ENCODE measurements at regions not wholly inside any gene's neighbourhood (a gene's known extent, or its start where the extent isn't known, plus 50 kb on each side); places are given as distances from the start of the nearest gene placed in this dataset.
"Not testable (repeated sequence)": the region's sequence is repeated elsewhere in the genome, so short reads cannot be mapped to it uniquely, and the experiment has no call there.

DNA sequence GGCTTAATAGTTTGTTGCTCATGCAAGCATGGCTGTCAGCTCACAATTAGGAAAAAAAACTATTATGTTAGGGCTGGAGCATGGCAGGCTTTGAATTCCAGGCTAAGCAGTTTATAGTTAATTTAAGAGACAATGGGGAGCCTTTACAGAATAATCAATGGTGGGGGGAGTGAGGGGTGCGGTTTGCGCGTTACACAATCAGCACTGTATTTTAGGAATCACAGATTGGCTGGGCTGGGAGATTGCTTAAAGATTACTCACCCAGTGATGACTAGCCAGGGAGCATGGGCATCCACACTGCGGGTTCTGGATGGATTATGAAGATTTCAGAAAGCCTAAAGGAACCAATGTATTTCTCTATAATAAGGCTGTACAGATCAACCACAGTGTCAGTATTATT lies 186.6 kb downstream of the SOX3 start:
- DNase-seq: no peak

DNA sequence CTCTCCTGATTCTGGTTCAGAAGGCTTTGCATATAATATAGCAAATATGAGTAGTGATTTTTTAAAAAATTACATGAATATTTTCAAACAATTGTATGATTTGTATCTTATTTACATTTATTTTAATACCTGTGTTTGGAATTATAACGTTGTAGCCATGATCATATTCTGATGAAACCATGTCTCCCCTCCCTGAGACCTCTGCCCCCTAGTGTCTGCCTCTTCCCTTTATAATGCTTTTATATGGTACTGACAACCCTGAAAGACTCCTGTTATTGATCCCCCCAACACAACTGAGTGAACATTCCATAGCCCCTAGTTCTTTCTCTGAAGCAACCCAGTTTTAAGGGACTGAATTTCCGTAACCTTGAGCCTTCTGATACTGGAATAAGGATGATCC lies 187.4 kb downstream of the SOX3 start:
- DNase-seq: no peak

DNA sequence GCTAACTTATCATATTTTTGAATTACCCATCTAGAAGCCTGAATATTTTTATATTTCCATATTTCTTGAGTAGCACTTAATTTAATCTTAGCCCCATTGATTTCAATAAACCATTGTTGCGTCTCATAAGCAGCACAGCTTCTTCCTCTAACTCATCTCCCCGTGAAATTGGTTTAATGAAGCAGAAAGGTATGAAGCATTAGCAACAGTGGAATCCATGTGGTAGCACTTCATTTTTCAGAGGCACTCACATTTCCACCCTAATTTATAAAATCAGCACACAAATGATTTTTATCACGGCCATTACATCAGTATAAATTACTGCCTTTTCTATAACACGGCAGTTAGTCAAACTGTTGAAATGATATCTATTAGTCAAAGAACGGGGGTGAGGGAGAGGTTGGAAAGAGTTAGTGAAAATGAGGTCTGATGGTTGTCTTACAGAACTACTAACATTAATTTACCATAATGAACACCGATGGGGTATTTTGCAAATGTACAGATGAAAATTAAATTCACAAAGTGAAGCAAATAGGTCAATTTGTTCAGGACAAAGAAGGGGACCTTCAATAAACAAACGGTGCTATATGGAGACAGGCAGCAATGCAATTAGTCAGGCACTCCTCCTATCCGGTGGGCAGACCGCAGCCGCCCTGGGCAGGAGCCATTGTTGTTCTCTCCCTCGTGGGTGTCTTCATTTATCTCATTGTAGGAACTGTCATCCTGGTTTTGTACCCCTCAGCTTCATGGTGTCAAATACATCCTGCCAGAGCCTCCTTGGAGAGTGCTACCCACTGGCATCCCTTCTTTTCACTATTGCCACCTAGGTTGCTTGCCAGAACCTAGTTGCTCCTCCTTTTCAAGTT lies 205.7 kb downstream of the SOX3 start:
- DNase-seq: no peak

DNA sequence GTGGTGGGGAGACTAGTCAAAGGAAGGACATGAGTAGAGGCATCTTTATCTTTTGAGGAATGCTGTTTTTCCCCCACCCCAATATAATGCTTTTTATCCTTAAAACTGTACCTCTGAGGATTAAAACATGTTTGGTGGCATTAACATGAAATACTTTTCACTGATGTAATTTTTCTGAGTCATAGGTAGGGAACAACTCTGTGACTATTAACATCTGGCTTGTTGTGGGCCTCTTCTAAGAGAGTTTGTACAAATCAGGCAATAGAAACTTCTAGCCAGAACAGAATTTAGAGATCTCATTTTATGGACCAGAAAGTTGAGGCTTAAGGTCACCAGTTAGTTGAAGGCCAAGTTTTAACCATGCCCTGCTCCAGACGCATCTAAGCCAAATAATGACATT lies 207.6 kb downstream of the SOX3 start:
- DNase-seq: no peak

DNA sequence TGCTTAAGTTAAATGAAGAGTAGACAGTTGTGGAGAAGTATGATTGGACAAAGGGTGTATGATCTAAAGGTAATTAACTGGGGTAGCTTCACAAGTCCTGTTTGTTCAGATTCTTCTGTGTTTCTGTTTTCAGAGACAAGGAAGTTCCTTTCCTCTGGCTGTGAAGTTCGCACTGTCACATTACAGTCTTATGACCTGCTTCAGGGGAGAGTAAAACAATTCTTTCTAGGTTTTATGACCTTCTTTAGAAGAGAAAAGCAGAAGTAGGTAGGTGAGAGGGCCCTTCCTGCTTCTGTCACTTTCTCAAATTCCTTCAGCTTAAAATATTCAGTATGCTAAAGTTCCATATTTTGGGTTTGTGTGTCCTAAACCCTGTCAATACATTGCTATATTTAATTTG lies 211.9 kb downstream of the SOX3 start:
- no peak for DNase-seq

DNA sequence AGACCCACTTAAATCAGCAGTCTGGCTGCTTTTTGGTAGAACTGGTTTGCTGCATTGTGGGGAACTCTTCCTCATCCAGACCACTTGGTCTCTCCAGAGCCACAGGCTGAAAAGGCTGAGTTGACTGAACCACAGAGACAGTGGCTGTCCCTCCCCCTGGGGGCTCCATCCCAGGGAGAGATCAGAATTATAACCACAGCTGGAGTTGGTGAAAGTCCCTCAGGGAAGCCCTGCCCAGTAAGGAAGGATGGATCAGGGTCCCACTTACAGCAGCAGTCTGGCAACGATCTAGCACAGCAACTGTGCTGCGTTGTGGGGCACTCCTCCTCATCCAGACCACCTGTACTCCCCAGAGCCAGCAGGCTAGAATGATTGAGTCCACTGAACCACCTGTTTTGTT lies 212.7 kb downstream of the SOX3 start:
- no peak for DNase-seq

DNA sequence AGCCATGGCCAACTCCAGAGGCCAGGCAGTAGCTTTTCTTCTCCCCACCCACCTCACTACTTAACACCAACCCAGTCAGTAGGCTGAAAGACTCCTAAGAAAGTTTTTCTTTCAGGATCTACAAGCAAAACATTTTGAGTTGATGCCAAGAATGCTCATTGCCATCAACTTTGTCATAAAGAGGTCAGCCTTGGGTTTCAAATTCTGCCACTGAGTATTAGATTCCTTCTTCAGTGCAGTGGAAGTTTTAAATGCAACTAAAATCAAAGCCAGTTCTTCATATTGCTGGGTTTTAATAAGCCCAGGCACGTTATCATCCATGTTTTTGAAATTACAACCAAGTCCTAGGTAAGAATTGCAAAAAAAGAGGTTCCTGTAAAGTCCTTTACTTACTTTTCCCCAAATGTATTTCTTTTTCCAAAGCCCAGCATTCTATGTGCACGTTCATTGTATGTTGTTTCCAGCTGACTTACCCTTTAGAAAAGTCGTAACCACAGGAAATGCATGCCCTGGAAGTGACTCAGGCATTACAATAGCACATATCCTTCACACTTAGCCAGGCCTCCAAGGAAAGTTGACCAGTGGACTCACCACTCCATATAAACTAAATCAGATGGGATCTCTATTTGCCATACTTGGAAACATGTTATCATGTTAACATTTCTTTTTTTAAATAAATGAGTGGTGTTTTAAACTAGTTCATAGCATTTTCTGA lies 229.9 kb downstream of the SOX3 start:
- DNase-seq: no peak

DNA sequence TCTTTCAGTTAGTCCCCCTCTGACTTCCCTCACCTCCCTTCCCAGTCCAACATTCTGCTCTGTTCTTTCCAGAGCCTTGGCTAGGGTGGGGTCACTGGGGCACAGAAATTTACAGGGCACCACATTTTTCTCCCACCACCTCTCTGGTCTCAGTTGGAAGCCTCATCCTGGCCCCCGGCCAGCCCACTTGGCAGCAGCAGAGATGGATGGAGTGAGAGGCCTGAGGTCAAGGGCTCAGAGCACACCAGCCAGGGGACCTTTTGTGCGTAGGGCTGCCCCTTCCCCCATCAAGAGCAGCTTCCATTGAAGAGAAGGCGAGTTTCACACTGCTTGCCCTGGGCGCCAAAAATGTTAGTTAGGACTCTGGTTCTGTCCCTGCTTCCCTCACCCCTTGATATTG lies 230.9 kb downstream of the SOX3 start:
- DNase-seq: no peak

DNA sequence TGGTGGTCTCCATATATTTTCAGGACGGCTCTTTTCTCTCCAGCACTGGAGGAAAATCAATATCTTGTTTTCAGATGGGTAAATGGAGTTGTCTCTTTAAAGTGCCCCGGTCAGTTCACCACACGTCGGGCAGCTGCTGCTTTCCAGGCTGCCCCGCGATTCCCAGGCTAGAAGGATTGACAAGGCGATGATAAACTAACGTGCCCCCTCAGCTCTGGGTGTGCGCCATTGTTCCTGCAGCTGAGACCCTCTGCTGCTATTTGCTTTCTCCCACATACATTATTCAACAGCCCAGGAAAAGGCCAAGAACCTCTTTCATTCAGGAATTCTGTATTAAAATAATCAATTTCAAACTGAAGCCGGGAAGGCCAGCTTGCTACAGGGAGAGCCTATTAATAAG lies 254.5 kb downstream of the SOX3 start:
- DNase-seq: no peak

DNA sequence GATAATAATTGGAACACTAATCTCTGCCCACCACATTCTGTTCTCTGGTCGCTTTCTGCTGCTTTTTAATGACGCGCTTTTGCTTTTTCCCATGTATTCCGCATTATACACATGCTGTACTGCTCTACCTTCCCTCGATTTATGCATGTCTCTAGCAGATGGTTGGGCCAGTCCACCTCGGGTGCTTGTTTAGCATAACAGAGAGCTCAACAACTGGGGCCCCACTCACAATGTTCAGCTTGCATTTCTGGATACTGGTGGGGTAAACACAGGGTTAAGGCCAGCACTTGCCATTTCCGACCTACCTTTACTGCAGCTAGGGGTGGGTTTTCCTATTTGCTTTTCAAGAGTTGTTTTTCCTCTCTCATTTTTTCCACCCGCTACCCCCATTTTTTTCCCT lies 255.8 kb downstream of the SOX3 start:
- no peak for DNase-seq

DNA sequence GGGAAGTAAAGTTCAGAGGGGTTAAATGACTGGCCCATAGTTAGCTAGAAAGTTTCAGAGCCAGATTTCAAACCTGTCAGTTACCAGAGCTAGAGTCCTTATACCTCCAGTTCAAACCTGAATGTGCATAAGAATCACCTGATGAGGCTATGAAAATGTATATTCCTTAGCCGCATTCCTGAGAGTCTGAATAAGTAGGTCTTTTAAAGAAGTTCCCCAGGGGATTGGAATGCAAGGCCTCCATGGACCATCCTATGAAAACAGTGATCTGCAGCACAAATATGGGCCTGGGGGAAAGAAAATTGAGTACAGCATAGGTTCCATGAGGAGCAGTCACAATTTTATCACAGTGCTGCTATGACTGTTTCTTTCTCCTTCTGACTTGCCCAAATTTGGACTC lies 263.9 kb upstream of the CXorf66 start:
- no peak for DNase-seq

DNA sequence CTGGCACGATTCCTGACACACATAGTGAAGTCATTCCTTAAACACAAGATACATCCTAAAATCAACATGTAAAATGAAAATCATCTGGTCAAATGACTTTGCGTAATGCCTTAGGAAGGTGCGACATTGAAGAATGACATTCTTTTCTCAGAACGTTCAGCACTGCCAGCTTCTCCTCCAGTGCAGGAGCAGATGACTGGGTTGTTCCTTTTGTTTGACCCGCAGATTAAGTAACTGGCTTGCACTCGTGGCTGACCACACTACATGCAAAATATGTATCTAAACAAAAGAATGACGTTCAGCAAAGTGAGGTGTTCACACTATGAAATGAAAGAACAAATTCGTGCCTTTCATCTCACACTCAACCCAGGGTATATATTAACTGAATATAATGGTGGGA lies 260.7 kb upstream of the CXorf66 start:
- DNase-seq: not testable (repeated sequence)

DNA sequence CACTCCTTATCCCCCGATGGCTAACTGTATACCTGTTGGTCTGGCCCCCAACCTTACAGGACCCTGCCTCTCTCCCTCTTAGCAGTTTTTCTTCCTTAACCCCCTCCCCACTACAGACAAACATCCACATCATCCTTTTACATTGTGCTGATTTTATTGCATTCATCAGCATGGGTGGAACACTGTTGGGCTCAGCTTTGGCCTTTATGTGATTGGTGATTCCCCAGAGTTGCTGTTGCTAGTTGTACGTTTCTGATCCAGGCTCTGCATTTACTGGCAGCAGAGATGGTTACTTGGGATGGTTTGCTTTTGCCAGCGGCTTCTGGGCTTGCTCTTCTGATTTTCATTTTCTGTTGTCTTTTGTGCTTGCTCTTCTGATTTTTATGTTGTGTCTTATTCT lies 250.6 kb upstream of the CXorf66 start:
- not testable (repeated sequence) for DNase-seq

DNA sequence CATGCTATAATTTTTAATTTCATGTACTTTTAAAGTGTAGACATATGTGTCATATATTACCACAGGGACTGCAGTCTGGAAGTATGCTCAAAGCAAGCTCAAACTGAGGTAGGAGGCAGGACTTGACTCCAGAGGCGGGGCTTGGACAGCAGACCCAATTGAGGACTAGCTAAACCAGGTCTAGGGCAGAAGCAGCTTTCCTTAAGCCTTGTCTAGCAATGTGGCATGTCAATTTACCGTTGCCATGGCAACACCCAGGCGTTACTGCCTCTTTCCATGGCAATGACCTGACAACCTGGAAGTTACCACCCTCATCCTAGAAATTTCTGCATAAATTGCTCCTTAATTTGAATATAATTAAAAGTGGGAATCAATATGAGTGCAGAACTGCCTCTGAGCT lies 249.2 kb upstream of the CXorf66 start:
- not testable (repeated sequence) for DNase-seq

DNA sequence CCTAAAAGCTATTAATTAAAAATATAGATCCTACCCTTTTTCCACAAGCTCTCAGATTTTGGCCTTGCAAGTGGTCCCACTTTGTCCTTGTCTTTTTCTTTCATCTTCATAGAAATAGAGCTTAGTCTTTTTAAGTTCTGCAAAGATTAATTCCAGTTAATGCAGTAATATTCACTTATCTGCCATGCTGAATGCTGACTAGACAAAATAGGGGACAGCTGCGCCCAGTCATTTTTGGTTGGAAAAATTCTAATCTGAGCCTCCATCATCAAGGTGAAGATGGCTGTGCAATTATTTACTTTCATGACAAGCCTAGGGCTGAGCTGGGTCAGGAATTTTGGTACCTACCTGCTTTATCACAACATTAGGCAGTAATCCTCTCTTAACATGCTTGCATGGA lies 241.3 kb upstream of the CXorf66 start:
- DNase-seq: no peak

DNA sequence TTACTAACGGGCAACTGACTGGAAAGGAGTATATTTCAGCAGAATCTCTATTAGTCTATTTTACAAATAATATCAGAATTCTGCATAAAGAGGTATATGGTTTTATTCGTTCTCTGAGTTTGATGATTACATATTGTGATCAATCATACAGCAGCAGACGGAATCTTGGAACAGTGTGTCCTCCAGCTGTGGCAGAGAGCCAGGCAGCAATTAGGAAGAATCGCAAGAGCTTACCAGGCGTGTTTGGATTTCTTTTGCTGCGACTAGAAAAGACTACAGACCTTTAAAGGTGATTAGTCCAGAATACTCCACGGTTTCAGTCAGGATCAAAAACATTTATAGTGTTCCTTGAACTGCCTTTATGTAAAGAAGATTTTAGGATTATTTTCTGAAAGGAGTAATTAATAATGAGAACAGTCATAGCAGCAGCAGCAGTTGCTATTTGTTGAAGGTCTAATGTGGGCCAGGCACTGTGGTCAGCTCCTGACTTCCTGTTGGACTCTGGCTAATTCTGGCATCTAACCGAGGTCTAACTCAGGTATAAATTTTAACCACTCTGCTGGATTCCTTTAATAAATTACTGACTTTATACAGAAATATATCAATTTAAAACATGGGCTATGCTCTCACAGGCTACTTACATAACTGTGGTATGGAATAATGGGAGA lies 225.3 kb upstream of the CXorf66 start:
- DNase-seq: peak in 1 of 2 experiments; percentile 4

DNA sequence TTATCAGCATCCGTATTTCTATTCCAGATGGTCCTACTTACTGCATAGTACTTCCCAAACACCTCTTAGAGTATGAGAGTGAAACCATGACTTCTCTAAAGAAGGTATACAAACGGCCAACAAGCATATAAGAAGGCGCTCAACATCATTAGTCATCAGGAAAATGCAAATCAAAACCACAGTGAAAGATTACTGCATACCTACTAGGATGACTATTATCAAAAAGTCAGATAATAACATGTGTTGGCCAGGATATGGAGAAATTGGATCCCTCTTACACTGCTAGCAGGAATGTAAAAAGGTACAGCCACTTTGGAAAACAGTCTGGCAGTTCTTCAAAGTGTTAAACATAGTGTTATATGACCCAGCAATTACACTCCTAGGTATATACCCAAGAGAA lies 215.3 kb upstream of the CXorf66 start:
- DNase-seq: no peak

DNA sequence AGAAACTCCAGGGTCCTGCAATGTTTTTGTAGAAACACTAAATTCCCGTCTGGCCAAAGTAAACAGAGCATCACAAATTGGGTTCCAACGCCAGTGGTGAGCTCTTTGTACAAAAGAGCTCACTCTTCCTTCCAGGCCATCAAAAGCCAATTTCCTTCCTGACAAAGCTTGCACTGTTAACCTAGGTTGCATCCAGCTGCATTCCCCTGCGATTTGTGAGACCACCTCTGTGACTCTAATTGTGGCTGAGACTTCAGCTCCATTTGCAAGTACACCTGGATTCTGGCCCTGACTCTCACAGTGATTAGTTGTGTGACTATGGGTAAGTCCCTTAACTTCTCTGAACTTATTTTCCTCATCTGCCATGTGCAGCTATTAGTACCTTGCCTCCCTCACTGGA lies 212.5 kb upstream of the CXorf66 start:
- no peak for DNase-seq

DNA sequence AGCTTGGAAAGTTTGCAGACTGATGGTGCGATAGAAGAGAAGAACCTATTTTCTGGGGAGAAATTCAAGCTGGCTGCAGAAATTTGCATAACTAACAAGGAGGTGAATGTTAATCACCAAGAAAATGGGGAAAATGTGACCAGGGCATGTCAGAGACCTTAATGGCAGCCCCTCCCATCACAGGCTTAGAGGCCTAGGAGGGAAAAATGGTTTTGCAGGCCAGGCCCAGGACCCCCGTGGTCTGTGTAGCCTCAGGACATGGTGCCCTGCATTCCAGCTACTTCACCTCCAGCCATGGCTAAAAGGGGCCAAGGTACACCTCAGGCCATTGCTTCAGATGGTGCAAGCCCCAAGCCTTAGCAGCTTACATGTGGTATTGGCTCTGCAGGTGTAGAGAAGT lies 207.1 kb upstream of the CXorf66 start:
- no peak for DNase-seq

DNA sequence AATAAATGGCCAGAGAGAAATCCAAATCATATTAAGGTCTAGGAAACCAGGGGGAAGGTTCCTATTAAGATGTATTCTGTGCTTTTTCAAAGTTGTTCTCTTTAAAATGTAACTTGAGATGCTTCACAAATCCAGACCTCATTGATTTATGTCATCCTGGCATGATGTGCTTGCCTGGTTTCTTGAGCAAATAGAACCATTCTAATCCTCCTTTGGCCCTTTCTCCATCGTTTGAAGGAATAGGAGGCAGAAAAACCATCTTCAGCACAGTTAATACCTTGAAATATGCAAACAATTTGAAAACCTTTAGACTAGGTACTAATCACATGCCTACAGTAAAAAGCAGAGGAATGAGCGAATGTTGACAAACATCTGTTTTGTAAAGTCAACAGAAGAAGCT lies 202.2 kb upstream of the CXorf66 start:
- no peak for DNase-seq

DNA sequence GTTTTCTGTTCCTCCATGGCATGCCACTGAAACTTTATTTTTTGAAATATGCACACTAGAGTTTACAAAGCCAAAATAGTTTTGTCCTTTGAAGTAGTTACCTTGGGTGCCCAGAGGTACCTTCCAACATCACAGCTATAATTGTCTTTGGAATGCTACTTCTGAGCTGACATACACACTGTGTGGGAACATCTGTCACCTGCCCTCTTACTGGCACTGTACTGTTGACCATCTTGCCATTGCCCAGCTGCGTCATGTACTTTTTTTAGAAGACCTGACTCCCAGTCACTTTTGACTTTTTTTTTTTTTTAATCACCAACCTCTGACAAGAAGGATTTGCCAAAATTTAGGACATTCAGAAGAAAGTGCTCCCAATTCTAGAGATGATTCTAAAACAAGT lies 200.5 kb upstream of the CXorf66 start:
- DNase-seq: no peak

DNA sequence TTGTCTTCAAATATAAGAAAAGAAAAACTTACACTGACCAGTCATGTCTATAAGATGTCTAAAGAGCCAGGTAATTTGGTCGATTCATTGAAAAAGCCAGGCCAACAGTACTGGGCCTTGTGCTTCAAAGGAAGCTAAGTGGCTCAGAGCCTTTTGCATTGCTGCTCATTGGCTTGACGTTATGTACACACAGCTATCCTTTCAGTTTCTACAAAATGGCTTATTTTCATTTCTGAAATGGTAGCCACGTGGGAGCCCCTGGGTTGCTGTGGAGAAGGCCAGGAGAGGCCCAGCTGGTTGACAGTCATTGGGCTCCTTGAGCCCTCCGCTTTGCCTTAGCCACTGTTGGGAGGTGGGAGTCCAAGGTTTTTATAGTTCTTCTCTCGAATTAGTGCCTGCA lies 199.1 kb upstream of the CXorf66 start:
- DNase-seq: no peak

DNA sequence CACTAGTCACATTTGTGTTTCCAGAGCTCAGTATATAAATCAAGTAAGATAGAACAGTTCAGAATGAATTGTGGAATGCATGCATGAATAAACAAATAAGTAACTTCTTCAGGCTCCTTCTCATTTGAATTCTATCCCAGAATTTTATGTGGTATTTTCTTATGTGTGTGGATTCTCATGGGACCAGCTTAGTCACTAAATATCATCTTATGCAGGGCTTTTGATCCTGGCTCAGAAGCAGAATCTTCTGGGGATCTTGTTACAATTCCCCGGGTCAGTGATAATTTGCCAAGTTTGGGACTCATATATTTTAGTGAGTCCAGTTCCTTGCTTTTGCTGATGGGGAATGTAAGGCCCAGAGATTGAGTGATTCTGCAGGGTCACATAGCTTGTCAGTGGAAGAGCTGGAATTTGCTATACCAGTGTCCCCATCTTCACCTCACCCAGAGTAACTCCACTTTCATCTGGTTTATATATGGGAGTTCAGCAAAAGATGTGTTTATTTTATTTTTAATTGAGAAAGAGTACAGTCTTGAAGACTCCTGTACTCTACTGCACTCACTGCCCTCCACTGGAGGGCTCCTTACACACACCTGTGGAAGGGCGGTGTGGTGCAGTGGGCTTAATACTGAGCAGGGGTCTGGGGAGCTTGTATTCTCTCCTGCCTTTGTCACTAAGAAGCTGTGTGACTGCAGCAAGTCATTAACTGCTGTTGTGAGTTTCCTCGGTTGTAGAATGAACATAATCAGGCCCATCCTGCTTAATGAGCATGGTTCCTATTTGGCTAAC lies 198.2 kb upstream of the CXorf66 start:
- DNase-seq: no peak

All from NCI-H446 (cell line).